ENCODE measurements at regions not wholly inside any gene's neighbourhood (a gene's known extent, or its start where the extent isn't known, plus 50 kb on each side); places are given as distances from the start of the nearest gene placed in this dataset.
"Not testable (repeated sequence)": the region's sequence is repeated elsewhere in the genome, so short reads cannot be mapped to it uniquely, and the experiment has no call there.

- Mint-ChIP-seq H3K4me3 (no peak overlapping the region), H3K36me3 (ENCODE audit: low read depth) (no peaks in the 10 kb centered on the region), H3K27ac (no peak overlapping the region), H3K4me1 (no peaks in the 10 kb centered on the region), H3K27me3 (peaks cover 16% of the 10 kb centered on the region), H3K9me3 (peaks cover 4% of the 10 kb centered on the region)
- no peak for ATAC-seq (replicated peaks)
These were observed 202.4 kb upstream of the KAZN start for GRCh38 chr1:14396100-14396499.

GRCh38 chr1:14403961-14404645, 194.4 kb upstream of the KAZN start:
- no peak overlapping the region for H3K27ac Mint-ChIP-seq
- H3K27me3 Mint-ChIP-seq = peaks cover 22% of the 10 kb centered on the region
- no peaks in the 10 kb centered on the region for H3K36me3 Mint-ChIP-seq (ENCODE audit: low read depth)
- H3K4me3 Mint-ChIP-seq = no peak overlapping the region
- no peaks in the 10 kb centered on the region for H3K4me1 Mint-ChIP-seq
- no peak for ATAC-seq (replicated peaks)
- H3K9me3 Mint-ChIP-seq = no peaks in the 10 kb centered on the region

GRCh38 chr1:14404862-14405301, 193.6 kb upstream of the KAZN start:
- no peaks in the 10 kb centered on the region for H3K9me3 Mint-ChIP-seq
- H3K27ac Mint-ChIP-seq = no peak overlapping the region
- H3K36me3 Mint-ChIP-seq (ENCODE audit: low read depth) = no peaks in the 10 kb centered on the region
- ATAC-seq (replicated peaks) = no peak
- no peak overlapping the region for H3K4me3 Mint-ChIP-seq
- H3K4me1 Mint-ChIP-seq = no peaks in the 10 kb centered on the region
- peaks cover 28% of the 10 kb centered on the region for H3K27me3 Mint-ChIP-seq

- Mint-ChIP-seq H3K9me3 (peaks cover 4% of the 10 kb centered on the region), H3K36me3 (ENCODE audit: low read depth) (no peaks in the 10 kb centered on the region), H3K27ac (no peak overlapping the region), H3K27me3 (peaks cover 26% of the 10 kb centered on the region), H3K4me1 (no peaks in the 10 kb centered on the region), H3K4me3 (no peak overlapping the region)
- ATAC-seq (replicated peaks) = no peak
These were observed 186.2 kb upstream of the KAZN start for GRCh38 chr1:14412235-14412634.

- Mint-ChIP-seq H3K4me3 (no peak overlapping the region), H3K27ac (no peak overlapping the region), H3K4me1 (no peaks in the 10 kb centered on the region), H3K36me3 (ENCODE audit: low read depth) (no peaks in the 10 kb centered on the region), H3K9me3 (peaks cover 4% of the 10 kb centered on the region), H3K27me3 (peaks cover 18% of the 10 kb centered on the region)
- ATAC-seq (replicated peaks) = no peak
These were observed 184.5 kb upstream of the KAZN start for GRCh38 chr1:14413819-14414490.

GRCh38 chr1:14415396-14415795, 183.1 kb upstream of the KAZN start:
- H3K36me3 Mint-ChIP-seq (ENCODE audit: low read depth) = no peaks in the 10 kb centered on the region
- H3K4me3 Mint-ChIP-seq = no peak overlapping the region
- H3K9me3 Mint-ChIP-seq = peaks cover 3% of the 10 kb centered on the region
- no peak for ATAC-seq (replicated peaks)
- peaks cover 9% of the 10 kb centered on the region for H3K27me3 Mint-ChIP-seq
- no peaks in the 10 kb centered on the region for H3K4me1 Mint-ChIP-seq
- no peak overlapping the region for H3K27ac Mint-ChIP-seq

GRCh38 chr1:14419778-14420218, 178.7 kb upstream of the KAZN start:
- H3K27me3 Mint-ChIP-seq; ATAC-seq (replicated peaks); H3K4me3 Mint-ChIP-seq; H3K36me3 Mint-ChIP-seq (ENCODE audit: low read depth); H3K9me3 Mint-ChIP-seq; H3K27ac Mint-ChIP-seq; H3K4me1 Mint-ChIP-seq: not testable (repeated sequence)

- Mint-ChIP-seq H3K27ac (no peak overlapping the region), H3K36me3 (ENCODE audit: low read depth) (no peaks in the 10 kb centered on the region), H3K27me3 (peaks cover 2% of the 10 kb centered on the region), H3K9me3 (no peaks in the 10 kb centered on the region), H3K4me3 (no peak overlapping the region), H3K4me1 (no peaks in the 10 kb centered on the region)
- no peak for ATAC-seq (replicated peaks)
These were observed 177.8 kb upstream of the KAZN start for GRCh38 chr1:14420686-14421085.

- peaks cover 5% of the 10 kb centered on the region for H3K27me3 Mint-ChIP-seq
- no peak overlapping the region for H3K27ac Mint-ChIP-seq
- peaks cover 3% of the 10 kb centered on the region for H3K9me3 Mint-ChIP-seq
- H3K4me1 Mint-ChIP-seq = no peaks in the 10 kb centered on the region
- ATAC-seq (replicated peaks) = no peak
- H3K4me3 Mint-ChIP-seq = no peak overlapping the region
- H3K36me3 Mint-ChIP-seq (ENCODE audit: low read depth) = no peaks in the 10 kb centered on the region
These were observed 177.0 kb upstream of the KAZN start for GRCh38 chr1:14421295-14421976.

- Mint-ChIP-seq H3K4me3 (no peak overlapping the region), H3K27ac (no peak overlapping the region), H3K36me3 (ENCODE audit: low read depth) (no peaks in the 10 kb centered on the region), H3K9me3 (peaks cover 3% of the 10 kb centered on the region), H3K27me3 (peaks cover 5% of the 10 kb centered on the region), H3K4me1 (no peaks in the 10 kb centered on the region)
- ATAC-seq (replicated peaks) = no peak
These were observed 176.4 kb upstream of the KAZN start for GRCh38 chr1:14421977-14422609.

GRCh38 chr1:14424325-14425002, 174.0 kb upstream of the KAZN start:
- Mint-ChIP-seq H3K27me3 (peaks cover 5% of the 10 kb centered on the region), H3K4me3 (no peak overlapping the region), H3K27ac (no peak overlapping the region), H3K9me3 (peaks cover 3% of the 10 kb centered on the region), H3K36me3 (ENCODE audit: low read depth) (no peaks in the 10 kb centered on the region), H3K4me1 (no peaks in the 10 kb centered on the region)
- ATAC-seq (replicated peaks) = no peak

GRCh38 chr1:14426854-14427253, 171.6 kb upstream of the KAZN start:
- Mint-ChIP-seq H3K27me3 (peaks cover 10% of the 10 kb centered on the region), H3K27ac (no peak overlapping the region), H3K36me3 (ENCODE audit: low read depth) (no peaks in the 10 kb centered on the region), H3K4me3 (no peak overlapping the region), H3K4me1 (no peaks in the 10 kb centered on the region), H3K9me3 (peaks cover 8% of the 10 kb centered on the region)
- ATAC-seq (replicated peaks) = no peak

GRCh38 chr1:14429577-14429976, 168.9 kb upstream of the KAZN start:
- Mint-ChIP-seq H3K4me1 (no peaks in the 10 kb centered on the region), H3K27me3 (peaks cover 18% of the 10 kb centered on the region), H3K9me3 (peaks cover 15% of the 10 kb centered on the region), H3K27ac (no peak overlapping the region), H3K36me3 (ENCODE audit: low read depth) (no peaks in the 10 kb centered on the region), H3K4me3 (no peak overlapping the region)
- ATAC-seq (replicated peaks) = no peak

- not testable (repeated sequence) for H3K4me1 Mint-ChIP-seq
- peaks cover 12% of the 10 kb centered on the region for H3K9me3 Mint-ChIP-seq
These were observed 165.8 kb upstream of the KAZN start for GRCh38 chr1:14432728-14433127.

More at GRCh38 chr1:14432728-14433127, 165.8 kb upstream of the KAZN start:
- H3K27ac Mint-ChIP-seq; H3K36me3 Mint-ChIP-seq (ENCODE audit: low read depth); ATAC-seq (replicated peaks); H3K4me3 Mint-ChIP-seq: not testable (repeated sequence)
- H3K27me3 Mint-ChIP-seq = peaks cover 13% of the 10 kb centered on the region
